Type B pancreatic cell (in vitro differentiated cells): ENCODE measurements at regions not wholly inside any gene's neighbourhood (a gene's known extent, or its start where the extent isn't known, plus 50 kb on each side); places are given as distances from the start of the nearest gene placed in this dataset.
"Not testable (repeated sequence)": the region's sequence is repeated elsewhere in the genome, so short reads cannot be mapped to it uniquely, and the experiment has no call there.

Source experiments
- DNase-seq: peaks from one replicate; pipeline ENCODE4 v3.0.0; 2021; ENCODE audit warnings: mixed read lengths; ENCODE audit not compliant: unreplicated experiment; ENCODE audit errors: extremely low spot score
- H3K27ac Mint-ChIP-seq: 2 replicates; pipeline ENCODE4 v1.8.0; 2021; ENCODE audit warnings: mild to moderate bottlenecking, mixed read lengths
- H3K27me3 Mint-ChIP-seq: 2 replicates; pipeline ENCODE4 v1.8.0; 2021; ENCODE audit warnings: mixed read lengths
- H3K36me3 Mint-ChIP-seq: 2 replicates; pipeline ENCODE4 v1.8.0; 2021; ENCODE audit warnings: mixed read lengths
- H3K4me1 Mint-ChIP-seq: one replicate; pipeline ENCODE4 v1.8.0; 2021; ENCODE audit warnings: mixed read lengths; ENCODE audit not compliant: unreplicated experiment
- H3K4me3 Mint-ChIP-seq: 2 replicates; pipeline ENCODE4 v1.8.0; 2021; ENCODE audit warnings: mild to moderate bottlenecking, mixed read lengths
- H3K9me3 Mint-ChIP-seq: 2 replicates; pipeline ENCODE4 v1.8.0; 2021; ENCODE audit warnings: mixed read lengths
- CTCF ChIP-seq: fragments of 200-600 bp; sonication (generic); conservative IDR thresholded peaks from 2 replicates; pipeline ENCODE4 v1.5.0; 2021; ENCODE audit warnings: antibody characterized with exemption, mild to moderate bottlenecking

GRCh38 chr1:244303610-244303969 is 148.1 kb downstream of the ADSS2 start:
- no peaks in the 10 kb centered on the region for H3K36me3 Mint-ChIP-seq
- H3K9me3 Mint-ChIP-seq = peaks cover 5% of the 10 kb centered on the region
- peaks cover 5% of the 10 kb centered on the region for H3K27me3 Mint-ChIP-seq
- H3K4me3 Mint-ChIP-seq = no peak overlapping the region
- no peak for DNase-seq
- H3K27ac Mint-ChIP-seq = no peak overlapping the region
- H3K4me1 Mint-ChIP-seq = peaks cover 17% of the 10 kb centered on the region
- no peak for TF ChIP-seq CTCF

- Mint-ChIP-seq H3K9me3 (peaks cover 5% of the 10 kb centered on the region), H3K4me3 (no peak overlapping the region), H3K27me3 (peaks cover 5% of the 10 kb centered on the region), H3K36me3 (no peaks in the 10 kb centered on the region), H3K27ac (no peak overlapping the region), H3K4me1 (peaks cover 16% of the 10 kb centered on the region)
- TF ChIP-seq CTCF = no peak
- no peak for DNase-seq
These were observed 147.6 kb downstream of the ADSS2 start for GRCh38 chr1:244304156-244304555.

DNA sequence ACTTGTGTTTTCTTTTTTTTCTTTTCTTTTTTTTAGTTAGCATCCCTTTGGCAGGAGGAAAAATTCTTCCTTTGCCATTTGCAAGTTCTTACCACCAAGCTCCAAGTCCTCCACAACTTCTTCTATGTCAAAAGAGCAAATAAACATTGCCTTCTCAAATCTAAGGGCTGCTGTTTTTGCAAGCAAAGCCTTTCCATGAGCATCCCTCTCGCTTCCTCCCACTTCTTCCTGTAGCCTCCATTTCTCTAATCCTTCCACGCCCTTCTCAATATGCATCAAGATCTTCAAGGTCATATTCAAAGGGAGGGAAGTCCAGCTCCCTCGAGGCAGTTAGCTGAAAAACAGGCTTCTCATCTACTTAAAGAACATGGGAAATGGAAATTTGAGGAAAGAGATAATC is 147.1 kb downstream of the ADSS2 start:
- no peak for TF ChIP-seq CTCF
- no peak overlapping the region for H3K27ac Mint-ChIP-seq
- peaks cover under 1% of the 10 kb centered on the region for H3K9me3 Mint-ChIP-seq
- no peaks in the 10 kb centered on the region for H3K27me3 Mint-ChIP-seq
- no peaks in the 10 kb centered on the region for H3K36me3 Mint-ChIP-seq
- peaks cover 11% of the 10 kb centered on the region for H3K4me1 Mint-ChIP-seq
- no peak for DNase-seq
- no peak overlapping the region for H3K4me3 Mint-ChIP-seq

DNA sequence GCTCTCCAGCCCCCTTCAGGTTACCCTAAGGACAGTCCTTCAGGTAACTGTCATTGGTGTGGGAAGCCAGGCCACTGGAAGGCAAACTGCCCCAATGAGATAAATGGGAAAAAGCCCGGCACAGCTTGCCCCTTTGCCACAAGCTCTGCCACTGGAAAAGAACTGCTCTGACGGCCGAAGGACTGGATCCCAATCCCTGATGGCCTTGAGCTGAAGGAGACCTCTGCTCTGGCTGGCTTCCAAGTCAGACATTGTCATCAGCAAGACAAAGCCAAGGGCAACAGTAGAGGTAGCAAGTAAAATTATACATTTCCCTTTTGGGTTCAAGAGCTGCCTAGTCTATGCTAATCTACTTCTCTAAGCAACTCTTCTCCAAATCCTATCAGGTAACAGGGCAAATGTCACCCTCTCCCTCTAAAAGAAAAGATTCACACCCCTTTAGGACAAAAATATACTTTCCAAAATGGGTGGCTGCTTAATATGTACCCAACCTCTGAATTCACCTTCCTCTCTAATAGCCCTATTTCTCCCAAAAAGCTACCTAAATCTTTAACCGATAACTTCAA is 145.8 kb downstream of the ADSS2 start:
- H3K27ac Mint-ChIP-seq = no peak overlapping the region
- no peaks in the 10 kb centered on the region for H3K9me3 Mint-ChIP-seq
- H3K4me1 Mint-ChIP-seq = peaks cover 11% of the 10 kb centered on the region
- no peak overlapping the region for H3K4me3 Mint-ChIP-seq
- TF ChIP-seq CTCF = no peak
- H3K36me3 Mint-ChIP-seq = no peaks in the 10 kb centered on the region
- DNase-seq = no peak
- H3K27me3 Mint-ChIP-seq = no peaks in the 10 kb centered on the region

DNA sequence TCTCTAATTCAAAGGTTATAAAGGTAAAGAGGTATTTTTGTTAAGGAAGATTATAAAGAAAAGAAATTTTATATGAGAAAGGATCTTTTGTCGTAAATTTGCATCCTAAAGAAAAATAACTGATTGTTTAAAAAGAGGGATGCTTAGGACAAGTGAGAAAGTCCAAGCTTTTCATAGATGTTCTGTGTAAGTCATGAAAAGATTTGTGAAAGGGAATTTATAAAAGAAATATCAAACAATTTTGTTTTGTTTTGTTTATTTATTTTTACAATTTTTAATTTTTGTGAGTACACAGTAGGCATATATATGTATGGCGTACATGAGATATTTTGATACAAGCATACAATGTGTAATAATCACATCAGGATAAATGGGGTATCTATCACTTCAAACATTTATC is 145.2 kb downstream of the ADSS2 start:
- Mint-ChIP-seq H3K4me1 (peaks cover 11% of the 10 kb centered on the region), H3K27ac (no peak overlapping the region), H3K36me3 (no peaks in the 10 kb centered on the region), H3K4me3 (no peak overlapping the region), H3K27me3 (no peaks in the 10 kb centered on the region), H3K9me3 (no peaks in the 10 kb centered on the region)
- no peak for DNase-seq
- no peak for TF ChIP-seq CTCF

GRCh38 chr1:244309191-244309590 is 142.5 kb downstream of the ADSS2 start:
- not testable (repeated sequence) for H3K4me3 Mint-ChIP-seq, DNase-seq, H3K9me3 Mint-ChIP-seq, H3K27ac Mint-ChIP-seq, H3K36me3 Mint-ChIP-seq, H3K4me1 Mint-ChIP-seq, H3K27me3 Mint-ChIP-seq
